ENCODE measurements at regions not wholly inside any gene's neighbourhood (a gene's known extent, or its start where the extent isn't known, plus 50 kb on each side); places are given as distances from the start of the nearest gene placed in this dataset.

- H3K4me3 Mint-ChIP-seq = no peak overlapping the region
- TF ChIP-seq CTCF (conservative IDR thresholded peaks at IDR 0.05) = no peak
- Histone ChIP-seq H3K23ac (ENCODE audit: insufficient read length, low read depth, low read length) (no peak overlapping the region), H3K79me2 (ENCODE audit: insufficient read depth, low read length) (no peaks in the 10 kb centered on the region), H2BK20ac (ENCODE audit: low read depth, low read length, poor library complexity, severe bottlenecking) (no peak overlapping the region), H3K9me3 (ENCODE audit: control insufficient read depth, low read depth, low read length) (peaks cover 26% of the 10 kb centered on the region), H3T11ph (ENCODE audit: low read length) (no peak overlapping the region), H3K79me1 (ENCODE audit: insufficient read depth, low read depth, low read length, poor library complexity, severe bottlenecking) (no peaks in the 10 kb centered on the region), H3K9ac (ENCODE audit: extremely low read depth, insufficient read length, low read length) (no peak overlapping the region), H2AK5ac (ENCODE audit: insufficient read length, low read length) (no peak overlapping the region), H2BK12ac (ENCODE audit: insufficient read length, low read depth, low read length) (no peak overlapping the region), H2BK5ac (ENCODE audit: insufficient read length, low read length) (no peak overlapping the region), H3K4me1 (ENCODE audit: insufficient read depth, low read length) (no peaks in the 10 kb centered on the region), H3K27ac (ENCODE audit: insufficient read length, low read depth, low read length) (no peak overlapping the region), H3K14ac (ENCODE audit: insufficient read depth, low read length) (no peak overlapping the region), H2BK120ac (ENCODE audit: low read depth, low read length, poor library complexity, severe bottlenecking) (no peak overlapping the region), H4K8ac (replicated peaks; ENCODE audit: insufficient read length, low read depth, low read length) (no peak overlapping the region), H4K20me1 (ENCODE audit: control insufficient read depth, insufficient read depth, insufficient read length) (no peaks in the 10 kb centered on the region), H3K18ac (ENCODE audit: insufficient read length, low read depth, low read length) (no peak overlapping the region), H3K27me3 (ENCODE audit: insufficient read depth, low read length) (no peaks in the 10 kb centered on the region), H3K23me2 (ENCODE audit: insufficient read length, low read depth, low read length, poor library complexity, severe bottlenecking) (peaks cover 2% of the 10 kb centered on the region), H4K5ac (ENCODE audit: insufficient read length, low read depth, low read length) (no peak overlapping the region), H3K4me2 (ENCODE audit: insufficient read depth, insufficient read length, low read length) (no peak overlapping the region), H3K4ac (ENCODE audit: low read depth, low read length) (no peak overlapping the region), H2BK15ac (ENCODE audit: low read depth, low read length) (no peak overlapping the region), H3K56ac (ENCODE audit: insufficient read length, low read depth, low read length) (no peak overlapping the region), H4K91ac (ENCODE audit: insufficient read length, low read depth, low read length) (no peak overlapping the region), H2AFZ (ENCODE audit: low read length) (no peak overlapping the region)
- no peak overlapping the region for H3K27ac Mint-ChIP-seq
- peaks cover 4 to 16% (median 14%) of the 10 kb centered on the region in 3 experiments; a peak in 4 of 7 replicates for H3K36me3 Mint-ChIP-seq (ENCODE audit: insufficient read depth in 1 of 3, low read depth in 3 of 3)
- no peaks in the 10 kb centered on the region for H3K4me1 Mint-ChIP-seq
- peaks cover 62 to 78% of the 10 kb centered on the region in 2 experiments for H3K9me3 Mint-ChIP-seq
- peaks cover 3% of the 10 kb centered on the region; the same call in 1 of the 2 replicates for H3K27me3 Mint-ChIP-seq (ENCODE audit: low read depth)
- DNase-seq = no peak
- no CpG with 5 or more reads among the region's 5 CpGs for WGBS (ENCODE audit: extremely low coverage, insufficient read length, low lambda C conversion rate)
Observed at GRCh38 chr10:130261306-130261705, 125.1 kb downstream of the GLRX3 start.

Measured in H9 (cell line).